Gastroesophageal sphincter (tissue), 3 donors: ENCODE measurements at regions not wholly inside any gene's neighbourhood (a gene's known extent, or its start where the extent isn't known, plus 50 kb on each side); places are given as distances from the start of the nearest gene placed in this dataset.

ENCODE experiments used
- EP300 ChIP-seq: sonication (generic); formaldehyde crosslinking; IDR thresholded peaks from one replicate; pipeline ENCODE4 v1.6.1; 2017; ENCODE audit warnings: antibody characterized with exemption, mild to moderate bottlenecking
- POLR2A ChIP-seq, 2 donors: fragments of 450-650 bp; IDR thresholded peaks; one replicate each; pipeline ENCODE4 v1.6.1; 2017; ENCODE audit warnings: antibody characterized with exemption in 2 of 2, mild to moderate bottlenecking in 2 of 2, moderate library complexity in 1 of 2
- POLR2AphosphoS5 ChIP-seq: sonication (generic); formaldehyde crosslinking; IDR thresholded peaks from one replicate; pipeline ENCODE4 v1.6.1; 2017; ENCODE audit warnings: antibody characterized with exemption
- TF ChIP-seq, protein P1 (sequence below), 4 experiments: fragments of 200-600 bp in 2 of 4; fragments of 450-650 bp in 2 of 4; sonication (generic) in 1 of 4; IDR thresholded peaks; one replicate each; pipeline ENCODE4 v1.5.1; 2017 to 2019; ENCODE audit warnings: antibody characterized with exemption in 4 of 4, mild to moderate bottlenecking in 2 of 4, moderate library complexity in 2 of 4

DNA sequence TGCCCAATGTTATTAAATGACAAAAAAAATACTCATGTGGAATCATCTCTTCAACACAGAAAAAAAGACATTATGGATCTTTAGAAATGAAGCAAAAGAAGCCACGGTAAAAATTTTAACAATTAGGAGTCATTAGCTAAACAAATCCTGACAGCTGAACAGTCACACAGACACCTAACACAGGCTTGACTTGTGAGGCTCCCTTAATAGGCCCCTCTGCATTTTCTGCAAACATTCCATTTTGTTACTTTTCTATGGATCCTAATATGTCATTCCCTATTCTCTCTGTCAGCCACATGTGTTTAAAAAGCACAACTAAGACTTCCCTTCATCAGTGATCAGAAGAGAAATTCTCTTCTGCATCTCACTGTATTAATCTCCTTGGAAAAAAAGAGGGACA lies 1331.5 kb downstream of the CDH8 start:
- TF ChIP-seq POLR2A (IDR thresholded peaks at IDR 0.05) (no peak), EP300 (no peak), POLR2AphosphoS5 (no peak)
- TF ChIP-seq, protein P1, sequence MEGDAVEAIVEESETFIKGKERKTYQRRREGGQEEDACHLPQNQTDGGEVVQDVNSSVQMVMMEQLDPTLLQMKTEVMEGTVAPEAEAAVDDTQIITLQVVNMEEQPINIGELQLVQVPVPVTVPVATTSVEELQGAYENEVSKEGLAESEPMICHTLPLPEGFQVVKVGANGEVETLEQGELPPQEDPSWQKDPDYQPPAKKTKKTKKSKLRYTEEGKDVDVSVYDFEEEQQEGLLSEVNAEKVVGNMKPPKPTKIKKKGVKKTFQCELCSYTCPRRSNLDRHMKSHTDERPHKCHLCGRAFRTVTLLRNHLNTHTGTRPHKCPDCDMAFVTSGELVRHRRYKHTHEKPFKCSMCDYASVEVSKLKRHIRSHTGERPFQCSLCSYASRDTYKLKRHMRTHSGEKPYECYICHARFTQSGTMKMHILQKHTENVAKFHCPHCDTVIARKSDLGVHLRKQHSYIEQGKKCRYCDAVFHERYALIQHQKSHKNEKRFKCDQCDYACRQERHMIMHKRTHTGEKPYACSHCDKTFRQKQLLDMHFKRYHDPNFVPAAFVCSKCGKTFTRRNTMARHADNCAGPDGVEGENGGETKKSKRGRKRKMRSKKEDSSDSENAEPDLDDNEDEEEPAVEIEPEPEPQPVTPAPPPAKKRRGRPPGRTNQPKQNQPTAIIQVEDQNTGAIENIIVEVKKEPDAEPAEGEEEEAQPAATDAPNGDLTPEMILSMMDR (IDR thresholded peaks at IDR 0.05) = no peak
